H1 (cell line): ENCODE measurements at regions not wholly inside any gene's neighbourhood (a gene's known extent, or its start where the extent isn't known, plus 50 kb on each side); places are given as distances from the start of the nearest gene placed in this dataset.

Experiments used
- CTCF ChIA-PET: fragments of 300-600 bp; sonication (Branson Sonifier 250); formaldehyde crosslinking; loops from one replicate; lab custom pipeline; 2021; ENCODE audit not compliant: partially characterized antibody; lab: Charles Lee
- POLR2A ChIA-PET: fragments of 300-600 bp; sonication (Branson Sonifier 250); formaldehyde crosslinking; loops from one replicate; lab custom pipeline; 2021; ENCODE audit warnings: inconsistent platforms; ENCODE audit not compliant: partially characterized antibody; lab: Charles Lee
- DNase-seq, 2 experiments: peaks; one replicate each; pipeline versions ENCODE4 v3.0.0 to v3.0.0-alpha.2; 2010 to 2022; ENCODE audit warnings: low spot score in 2 of 2, low read depth in 1 of 2, mixed read lengths in 1 of 2
- FAIRE-seq: peaks from 2 replicates; lab custom pipeline; 2011; peaks lifted over from hg19 to GRCh38; lab: Jason Lieb, UNC
- H2AFZ ChIP-seq: 2 replicates; pipeline ENCODE4 v1.8.1; 2012; ENCODE audit warnings: low read length, inconsistent platforms
- H2AK5ac ChIP-seq: 2 replicates; pipeline ENCODE4 v1.6.1; 2013; ENCODE audit warnings: low read depth, low read length
- H2BK120ac ChIP-seq: replicated peaks from 2 replicates; pipeline ENCODE3; 2013; ENCODE audit warnings: low read depth, low read length, inconsistent platforms
- H2BK12ac ChIP-seq: 2 replicates; pipeline ENCODE4 v1.6.1; 2013; ENCODE audit warnings: low read depth, low read length
- H2BK15ac ChIP-seq: 2 replicates; pipeline ENCODE4 v1.6.1; 2013; ENCODE audit warnings: low read length
- H2BK20ac ChIP-seq: 2 replicates; pipeline ENCODE4 v1.6.1; 2013; ENCODE audit warnings: low read length
- H2BK5ac ChIP-seq: 2 replicates; pipeline ENCODE4 v1.6.1; 2013; ENCODE audit warnings: low read depth, low read length
- H3K14ac ChIP-seq: 2 replicates; pipeline ENCODE4 v1.6.1; 2013; ENCODE audit warnings: inconsistent platforms; ENCODE audit not compliant: insufficient read length
- H3K18ac ChIP-seq: 2 replicates; pipeline ENCODE4 v1.6.1; 2013; ENCODE audit warnings: low read length; ENCODE audit errors: extremely low read depth
- H3K23ac ChIP-seq: 2 replicates; pipeline ENCODE4 v1.6.1; 2013; ENCODE audit warnings: inconsistent platforms; ENCODE audit not compliant: insufficient read length
- H3K23me2 ChIP-seq: 2 replicates; pipeline ENCODE4 v1.6.1; 2013; ENCODE audit warnings: low read depth, low read length
- H3K27ac ChIP-seq: 2 replicates; pipeline ENCODE4 v1.6.1; 2011; ENCODE audit warnings: low read depth, low read length, inconsistent platforms
- H3K27me3 ChIP-seq, 4 experiments: replicated peaks in 1 of 4; 1 replicate in 1 of 4; 2 replicates in 3 of 4; pipeline versions ENCODE4 v1.6.1 to v1.8.1; 2011 to 2013; ENCODE audit warnings: low read length in 3 of 4, mild to moderate bottlenecking in 3 of 4, inconsistent platforms in 2 of 4, mixed read lengths in 2 of 4, moderate library complexity in 1 of 4; ENCODE audit not compliant: control insufficient read depth in 3 of 4, insufficient read depth in 3 of 4; ENCODE audit errors: extremely low read depth in 1 of 4
- H3K36me3 ChIP-seq, 4 experiments: 2 replicates each; pipeline versions ENCODE4 v1.6.1 to v1.8.1; 2011 to 2013; ENCODE audit warnings: mild to moderate bottlenecking in 4 of 4, low read length in 3 of 4, moderate library complexity in 2 of 4, control low read depth in 1 of 4, inconsistent platforms in 1 of 4; ENCODE audit not compliant: insufficient read depth in 4 of 4, control insufficient read depth in 2 of 4
- H3K4ac ChIP-seq: replicated peaks from 2 replicates; pipeline ENCODE3; 2013; ENCODE audit warnings: low read length, low read depth, mixed read lengths, inconsistent platforms; ENCODE audit not compliant: insufficient read length
- H3K4me1 ChIP-seq, 4 experiments: replicated peaks in 1 of 4; 1 replicate in 1 of 4; 2 replicates in 3 of 4; pipeline versions ENCODE4 v1.6.1 to v1.8.1; 2011 to 2013; ENCODE audit warnings: low read length in 3 of 4, inconsistent platforms in 2 of 4, mixed read lengths in 1 of 4; ENCODE audit not compliant: insufficient read depth in 4 of 4, control insufficient read depth in 3 of 4
- H3K4me2 ChIP-seq, 2 experiments: 2 replicates each; pipeline versions ENCODE4 v1.6.1 to v1.8.1; 2011 to 2013; ENCODE audit warnings: low read depth in 2 of 2, low read length in 2 of 2, control low read depth in 1 of 2, inconsistent platforms in 1 of 2, mild to moderate bottlenecking in 1 of 2; ENCODE audit not compliant: insufficient read depth in 1 of 2
- H3K4me3 ChIP-seq, 4 experiments: fragments of 200-600, 300-600 bp in 1 of 4; sonication (generic), shearing (Covaris generic), sonication (Bioruptor Twin) in 1 of 4; 2 replicates each; pipeline versions ENCODE4 v1.5.1 to v1.8.1; 2011 to 2016; ENCODE audit warnings: low read length in 4 of 4, low read depth in 3 of 4, control low read depth in 2 of 4, inconsistent platforms in 2 of 4, mild to moderate bottlenecking in 2 of 4, mixed read lengths in 1 of 4, moderate library complexity in 1 of 4; ENCODE audit not compliant: insufficient read depth in 2 of 4; ENCODE audit errors: extremely low read depth in 1 of 4
- H3K56ac ChIP-seq: replicated peaks from 2 replicates; pipeline ENCODE3; 2013; ENCODE audit warnings: low read depth, mild to moderate bottlenecking, mixed read lengths, low read length, inconsistent platforms; ENCODE audit not compliant: insufficient read length
- H3K79me1 ChIP-seq: 2 replicates; pipeline ENCODE4 v1.6.1; 2013; ENCODE audit warnings: low read depth, low read length, control low read depth
- H3K79me2 ChIP-seq, 2 experiments: 2 replicates each; pipeline versions ENCODE4 v1.6.1 to v1.8.1; 2012 to 2013; ENCODE audit warnings: low read length in 2 of 2, mild to moderate bottlenecking in 2 of 2, inconsistent platforms in 1 of 2; ENCODE audit not compliant: insufficient read depth in 2 of 2, control insufficient read depth in 1 of 2
- H3K9ac ChIP-seq, 4 experiments: replicated peaks in 1 of 4; 1 replicate in 1 of 4; 2 replicates in 3 of 4; pipeline versions ENCODE4 v1.6.1 to v1.8.1; 2011 to 2013; ENCODE audit warnings: low read depth in 3 of 4, low read length in 3 of 4, control low read depth in 2 of 4, mild to moderate bottlenecking in 2 of 4, moderate library complexity in 2 of 4, inconsistent platforms in 1 of 4; ENCODE audit errors: extremely low read depth in 1 of 4
- H3K9me3 ChIP-seq, 2 experiments: 2 replicates each; pipeline versions ENCODE4 v1.6.1 to v1.8.1; 2012 to 2013; ENCODE audit warnings: mild to moderate bottlenecking in 2 of 2, moderate library complexity in 2 of 2, control low read depth in 1 of 2, inconsistent platforms in 1 of 2, low read depth in 1 of 2, low read length in 1 of 2, mixed read lengths in 1 of 2; ENCODE audit not compliant: insufficient read depth in 2 of 2
- H4K20me1 ChIP-seq, 2 experiments: replicated peaks in 1 of 2; 2 replicates each; pipeline versions ENCODE3 to v1.8.1; 2011 to 2013; ENCODE audit warnings: inconsistent platforms in 2 of 2, low read length in 2 of 2, mild to moderate bottlenecking in 1 of 2; ENCODE audit not compliant: insufficient read depth in 2 of 2, control insufficient read depth in 1 of 2
- H4K5ac ChIP-seq: 2 replicates; pipeline ENCODE4 v1.6.1; 2013; ENCODE audit warnings: low read length, low read depth, mixed read lengths, inconsistent platforms; ENCODE audit not compliant: insufficient read length
- H4K8ac ChIP-seq: 2 replicates; pipeline ENCODE4 v1.8.0; 2013; ENCODE audit warnings: mild to moderate bottlenecking, moderate library complexity, low read length, inconsistent platforms; ENCODE audit not compliant: insufficient read depth; ENCODE audit errors: extremely low read depth
- H4K91ac ChIP-seq: replicated peaks from 2 replicates; pipeline ENCODE3; 2013; ENCODE audit warnings: low read length, mixed read lengths, inconsistent platforms; ENCODE audit not compliant: insufficient read length
- CREB1 ChIP-seq: IDR thresholded peaks from 2 replicates; pipeline ENCODE4 v1.6.1; 2012; ENCODE audit warnings: inconsistent platforms
- CTCF ChIP-seq, 3 experiments: IDR thresholded peaks; 1 replicate in 2 of 3; 2 replicates in 1 of 3; pipeline versions ENCODE4 v1.5.1 to v1.6.1; 2011; ENCODE audit warnings: low read length in 3 of 3, mild to moderate bottlenecking in 3 of 3, inconsistent platforms in 2 of 3, low read depth in 1 of 3, moderate library complexity in 1 of 3; ENCODE audit not compliant: insufficient read depth in 1 of 3; ENCODE audit errors: control extremely low read depth in 1 of 3
- E2F6 ChIP-seq: IDR thresholded peaks from 2 replicates; pipeline ENCODE4 v1.6.1; 2012; ENCODE audit warnings: inconsistent platforms
- EZH2 ChIP-seq: fragments of 200-600 bp; sonication (generic); IDR thresholded peaks from 2 replicates; pipeline ENCODE4 v1.7.1; 2012; ENCODE audit warnings: low read depth, mild to moderate bottlenecking, moderate library complexity, low read length, inconsistent platforms; ENCODE audit not compliant: severe bottlenecking
- HDAC6 ChIP-seq: IDR thresholded peaks from one replicate; pipeline ENCODE4 v1.7.1; 2012; ENCODE audit warnings: low read depth, mild to moderate bottlenecking, inconsistent platforms, low read length, moderate library complexity
- MAFK ChIP-seq: IDR thresholded peaks from 2 replicates; pipeline ENCODE4 v1.6.1; 2012; ENCODE audit warnings: low read depth, mild to moderate bottlenecking, improper control_type of control experiment, low read length
- NRF1 ChIP-seq: IDR thresholded peaks from 2 replicates; pipeline ENCODE4 v1.6.1; 2011; ENCODE audit warnings: mild to moderate bottlenecking, low read depth, low read length, improper control_type of control experiment
- SIN3A ChIP-seq, 2 experiments: IDR thresholded peaks in 1 of 2; conservative IDR thresholded peaks in 1 of 2; 2 replicates each; pipeline ENCODE4 v1.6.1; 2011 to 2012; ENCODE audit warnings: low read length in 2 of 2, improper control_type of control experiment in 1 of 2, low read depth in 1 of 2, mild to moderate bottlenecking in 1 of 2
- TEAD4 ChIP-seq: IDR thresholded peaks from 2 replicates; pipeline ENCODE4 v1.6.1; 2012; ENCODE audit warnings: low read depth, low read length, inconsistent platforms, mixed read lengths
- ZNF274 ChIP-seq: IDR thresholded peaks from 2 replicates; pipeline ENCODE4 v1.7.0; 2012; ENCODE audit warnings: low read length, borderline replicate concordance; ENCODE audit errors: extremely low read depth
- WGBS, 2 experiments: shearing (Covaris generic) in 1 of 2; methylation state at CpG; one replicate each; pipeline versions ENCODE4 v1.1.6 to v1.1.7; 2013 to 2015; ENCODE audit warnings: low lambda C conversion rate in 2 of 2, mixed read lengths in 2 of 2, inconsistent platforms in 1 of 2, low coverage in 1 of 2, missing lambda C conversion rate in 1 of 2; ENCODE audit not compliant: insufficient replicate concordance in 2 of 2, insufficient coverage in 1 of 2, insufficient read length in 1 of 2; ENCODE audit errors: extremely low coverage in 1 of 2, missing lambda C conversion rate in 1 of 2; 5-methylcytosine and 5-hydroxymethylcytosine counted together

GRCh38 chr13:109393045-109393444, 393.3 kb downstream of the IRS2 start:
- WGBS, 2 experiments: 89% methylated on average over 1 of the region's 1 CpG; no CpG with 5 or more reads in 1 of the 2 experiments
- Histone ChIP-seq H4K91ac (no peak overlapping the region), H3K79me2 (no peaks in the 10 kb centered on the region), H3K23me2 (no peaks in the 10 kb centered on the region), H3K4me1 (no peaks in the 10 kb centered on the region), H3K4ac (no peak overlapping the region), H3K23ac (no peak overlapping the region), H2BK12ac (no peak overlapping the region), H3K14ac (no peak overlapping the region), H3K27ac (no peak overlapping the region), H3K56ac (no peak overlapping the region), H3K27me3 (no peaks in the 10 kb centered on the region), H2BK5ac (no peak overlapping the region), H2BK20ac (no peak overlapping the region), H3K36me3 (no peaks in the 10 kb centered on the region), H4K5ac (no peak overlapping the region), H2AFZ (no peak overlapping the region), H3K4me3 (no peak overlapping the region), H2BK15ac (no peak overlapping the region), H3K79me1 (no peaks in the 10 kb centered on the region), H3K9ac (no peak overlapping the region), H2AK5ac (no peak overlapping the region), H4K20me1 (no peaks in the 10 kb centered on the region), H4K8ac (no peak overlapping the region), H3K18ac (no peak overlapping the region), H3K9me3 (no peaks in the 10 kb centered on the region), H2BK120ac (no peak overlapping the region), H3K4me2 (no peak overlapping the region)
- no peak for FAIRE-seq
- POLR2A ChIA-PET: no interaction called here
- TF ChIP-seq CREB1 (no peak), CTCF (IDR thresholded peaks at IDR 0.05; ENCODE audit: control extremely low read depth in 1 of 3, insufficient read depth in 1 of 3, low read depth in 1 of 3, low read length in 3 of 3) (no peak), HDAC6 (no peak), MAFK (no peak), E2F6 (no peak), NRF1 (no peak), TEAD4 (no peak), SIN3A (conservative IDR thresholded peaks at IDR 0.05 in 1 of 2, IDR thresholded peaks at IDR 0.05 in 1 of 2; ENCODE audit: low read depth in 1 of 2, low read length in 2 of 2) (no peak), EZH2 (no peak), ZNF274 (no peak)
- CTCF ChIA-PET: interaction anchor here (1.5 kb wide), 1 partner anchor 11 kb away, joined by 3 read pairs; no protein-coding TSS in a partner anchor
- DNase-seq: no peak
